ENCODE measurements at regions not wholly inside any gene's neighbourhood (a gene's known extent, or its start where the extent isn't known, plus 50 kb on each side); places are given as distances from the start of the nearest gene placed in this dataset.

GRCh38 chr11:103676413-103676812, 360.0 kb upstream of the DDI1 start:
- no peak for TF ChIP-seq CTCF (conservative IDR thresholded peaks at IDR 0.05)
- TF ChIP-seq ZFX (IDR thresholded peaks at IDR 0.05) = no peak
